B cell (primary cell): ENCODE measurements at regions not wholly inside any gene's neighbourhood (a gene's known extent, or its start where the extent isn't known, plus 50 kb on each side); places are given as distances from the start of the nearest gene placed in this dataset.

Experiments used
- ATAC-seq: fragments of 200-7000 bp; cut with Tn5 transposase; one replicate; pipeline ENCODE4 v1.10.0; 2021; ENCODE audit warnings: low read depth, mild to moderate bottlenecking, moderate number of reproducible peaks, moderate library complexity
- CTCF ChIA-PET: fragments of 350-600 bp; sonication (Branson Sonifier 250); formaldehyde crosslinking; loops from one replicate; lab custom pipeline; 2021; ENCODE audit warnings: antibody characterized with exemption, inconsistent platforms; lab: Charles Lee
- POLR2A ChIA-PET: fragments of 350-600 bp; sonication (Branson Sonifier 250); formaldehyde crosslinking; loops from one replicate; lab custom pipeline; 2021; ENCODE audit warnings: antibody characterized with exemption; lab: Charles Lee
- DNase-seq: peaks from one replicate; pipeline ENCODE4 v3.0.0; 2013
- H2AFZ ChIP-seq: 2 replicates; pipeline ENCODE4 v1.6.1; 2012; ENCODE audit warnings: mild to moderate bottlenecking, low read depth, low read length; ENCODE audit not compliant: insufficient read depth, poor library complexity, severe bottlenecking
- H3K27ac ChIP-seq, 2 donors: 1 replicate in 1 of 2; 2 replicates in 1 of 2; pipeline ENCODE4 v1.5.1; 2012 to 2013; ENCODE audit warnings: low read length in 2 of 2, mild to moderate bottlenecking in 2 of 2, moderate library complexity in 1 of 2
- H3K27me3 ChIP-seq, 4 experiments: fragments of 200-600 bp in 1 of 4; sonication (generic) in 1 of 4; replicated peaks in 1 of 4; 1 replicate in 2 of 4; 2 replicates in 2 of 4; pipeline versions ENCODE4 v1.6.1 to v1.7.0; 2013 to 2016; ENCODE audit warnings: low read length in 3 of 4, mild to moderate bottlenecking in 2 of 4, mixed read lengths in 1 of 4, moderate library complexity in 1 of 4; ENCODE audit not compliant: insufficient read depth in 4 of 4, control insufficient read depth in 3 of 4; ENCODE audit errors: control extremely low read depth in 1 of 4
- H3K36me3 ChIP-seq, 2 experiments: replicated peaks in 1 of 2; 1 replicate in 1 of 2; 2 replicates in 1 of 2; pipeline versions ENCODE4 v1.6.1 to v1.7.1; 2013; ENCODE audit warnings: low read length in 1 of 2; ENCODE audit not compliant: insufficient read depth in 2 of 2, control insufficient read depth in 1 of 2; ENCODE audit errors: control extremely low read depth in 1 of 2, extremely low read depth in 1 of 2
- H3K4me1 ChIP-seq, 2 donors: fragments of 200-600 bp in 1 of 2; sonication (generic) in 1 of 2; 1 replicate in 1 of 2; 2 replicates in 1 of 2; pipeline versions ENCODE4 v1.5.1 to v1.6.1; 2013 to 2017; ENCODE audit warnings: low read length in 2 of 2; ENCODE audit not compliant: control insufficient read depth in 2 of 2, insufficient read depth in 2 of 2
- H3K4me2 ChIP-seq: replicated peaks from 2 replicates; pipeline ENCODE3; 2012; ENCODE audit warnings: mild to moderate bottlenecking, low read depth, low read length; ENCODE audit not compliant: poor library complexity, severe bottlenecking
- H3K4me3 ChIP-seq, 5 experiments: fragments of 200-600 bp in 1 of 5; sonication (generic) in 1 of 5; 1 replicate in 3 of 5; 2 replicates in 2 of 5; pipeline versions ENCODE4 v1.5.1 to v1.7.0; 2011 to 2016; ENCODE audit warnings: low read length in 4 of 5, mild to moderate bottlenecking in 4 of 5, low read depth in 2 of 5, control low read depth in 1 of 5, moderate library complexity in 1 of 5; ENCODE audit not compliant: insufficient read depth in 1 of 5; ENCODE audit errors: control extremely low read depth in 1 of 5, extremely low read depth in 1 of 5
- H3K79me2 ChIP-seq: fragments of 200-600 bp; sonication (generic); one replicate; pipeline ENCODE4 v1.6.0; 2016; ENCODE audit warnings: low read length; ENCODE audit not compliant: control insufficient read depth, insufficient read depth
- H3K9ac ChIP-seq: fragments of 200-600 bp; sonication (generic); 2 replicates; pipeline ENCODE4 v1.6.1; 2017; ENCODE audit warnings: mild to moderate bottlenecking, low read length, moderate library complexity
- H3K9me3 ChIP-seq, 3 donors: one replicate each; pipeline versions ENCODE4 v1.6.1 to v1.7.1; 2013; ENCODE audit warnings: low read length in 2 of 3; ENCODE audit not compliant: control insufficient read depth in 2 of 3, insufficient read depth in 1 of 3; ENCODE audit errors: control extremely low read depth in 1 of 3
- H4K20me1 ChIP-seq: 2 replicates; pipeline ENCODE4 v1.6.0; 2012; ENCODE audit warnings: mild to moderate bottlenecking, low read length; ENCODE audit not compliant: insufficient read depth, control insufficient read depth, poor library complexity, severe bottlenecking
- H3K27ac Mint-ChIP-seq: one replicate; pipeline ENCODE4 v1.8.0; 2021; ENCODE audit warnings: mixed read lengths
- H3K27me3 Mint-ChIP-seq: one replicate; pipeline ENCODE4 v1.8.0; 2021; ENCODE audit warnings: mixed read lengths
- H3K4me1 Mint-ChIP-seq: one replicate; pipeline ENCODE4 v1.8.0; 2021; ENCODE audit warnings: mixed read lengths
- H3K4me3 Mint-ChIP-seq: one replicate; pipeline ENCODE4 v1.8.0; 2021; ENCODE audit warnings: mixed read lengths
- H3K9me3 Mint-ChIP-seq: one replicate; pipeline ENCODE4 v1.8.0; 2022; ENCODE audit warnings: mixed read lengths; ENCODE audit not compliant: insufficient read depth
- CTCF ChIP-seq: fragments of 200-600 bp; IDR thresholded peaks from one replicate; pipeline ENCODE4 v1.8.0; 2022; ENCODE audit warnings: antibody characterized with exemption, mild to moderate bottlenecking
- EZH2 ChIP-seq: IDR thresholded peaks from 2 replicates; pipeline ENCODE4 v1.6.1; 2012; ENCODE audit warnings: borderline replicate concordance, low read depth, mild to moderate bottlenecking, moderate library complexity, low read length; ENCODE audit not compliant: insufficient read depth, poor library complexity, severe bottlenecking
- WGBS: methylation state at CpG from one replicate; pipeline ENCODE4 v1.1.5; 2013; ENCODE audit warnings: missing lambda C conversion rate; ENCODE audit not compliant: insufficient coverage; 5-methylcytosine and 5-hydroxymethylcytosine counted together
- intact Hi-C: fragments of 100-400 bp; cut with micrococcal nuclease; formaldehyde crosslinking; loops from one replicate; pipeline ENCODE4 v1.10.0; 2022

GRCh38 chr13:61712621-61713020, 297.0 kb upstream of the PCDH20 start:
- H4K20me1 ChIP-seq = no peaks in the 10 kb centered on the region
- ATAC-seq (no peak), DNase-seq (no peak)
- Mint-ChIP-seq H3K9me3 (peaks cover 2% of the 10 kb centered on the region), H3K4me3 (no peak overlapping the region), H3K27me3 (no peaks in the 10 kb centered on the region), H3K27ac (no peak overlapping the region), H3K4me1 (no peaks in the 10 kb centered on the region)
- H3K4me3 ChIP-seq = no peak overlapping the region
- no peak overlapping the region for H3K27ac ChIP-seq
- WGBS = no CpG with 5 or more reads among the region's 1 CpG
- no peak overlapping the region for H3K4me2 ChIP-seq
- ChIA-PET CTCF (no interaction called here), POLR2A (no interaction called here)
- no peaks in the 10 kb centered on the region for H3K9me3 ChIP-seq
- TF ChIP-seq CTCF = no peak
- TF ChIP-seq EZH2 = no peak
- H2AFZ ChIP-seq = no peak overlapping the region
- no peaks in the 10 kb centered on the region for H3K4me1 ChIP-seq
- no peaks in the 10 kb centered on the region for H3K36me3 ChIP-seq
- intact Hi-C loops = no loop called here
- H3K27me3 ChIP-seq = no peaks in the 10 kb centered on the region
- no peak overlapping the region for H3K9ac ChIP-seq
- H3K79me2 ChIP-seq = no peaks in the 10 kb centered on the region

- Histone ChIP-seq H3K9me3 (peaks cover 0 to 1% (median 0%) of the 10 kb centered on the region in 3 donors), H4K20me1 (no peaks in the 10 kb centered on the region), H3K9ac (no peak overlapping the region), H3K4me2 (no peak overlapping the region), H3K27ac (no peak overlapping the region), H2AFZ (no peak overlapping the region), H3K4me1 (no peaks in the 10 kb centered on the region), H3K27me3 (no peaks in the 10 kb centered on the region), H3K4me3 (no peak overlapping the region), H3K36me3 (no peaks in the 10 kb centered on the region), H3K79me2 (no peaks in the 10 kb centered on the region)
- ATAC-seq (no peak), DNase-seq (no peak)
- TF ChIP-seq CTCF (no peak), EZH2 (no peak)
- no peak overlapping the region for H3K27ac Mint-ChIP-seq
- POLR2A ChIA-PET = no interaction called here
- H3K9me3 Mint-ChIP-seq = peaks cover 3% of the 10 kb centered on the region
- WGBS = no CpG with 5 or more reads among the region's 1 CpG
- intact Hi-C loops = no loop called here
- CTCF ChIA-PET = no interaction called here
- H3K27me3 Mint-ChIP-seq = no peaks in the 10 kb centered on the region
- H3K4me1 Mint-ChIP-seq = no peaks in the 10 kb centered on the region
- no peak overlapping the region for H3K4me3 Mint-ChIP-seq
Observed at GRCh38 chr13:61709258-61709657, 293.6 kb upstream of the PCDH20 start.
